ENCODE measurements at regions not wholly inside any gene's neighbourhood (a gene's known extent, or its start where the extent isn't known, plus 50 kb on each side); places are given as distances from the start of the nearest gene placed in this dataset.

DNA sequence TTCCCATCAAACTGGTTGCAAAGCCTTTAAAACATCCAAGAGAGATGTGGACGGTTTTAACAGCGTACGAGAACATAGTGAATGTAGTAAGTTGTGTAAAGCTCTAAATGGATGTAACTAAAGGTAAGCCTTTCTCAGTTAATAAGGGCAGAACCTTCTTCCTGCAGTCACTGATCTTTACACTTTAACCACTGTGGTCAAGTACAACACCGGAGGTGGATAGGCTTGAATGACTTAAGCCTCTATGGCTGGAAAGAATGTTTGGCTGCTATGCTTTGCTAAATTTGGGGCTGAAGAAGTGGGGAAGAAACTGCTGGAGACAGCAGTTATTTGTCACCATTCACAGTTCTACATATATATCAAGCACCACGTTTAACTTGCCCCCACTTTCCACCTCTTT lies 285.1 kb upstream of the FMR1 start:
- ATAC-seq = no peak
- Histone ChIP-seq H3K4me1 (ENCODE audit: control insufficient read depth, insufficient read depth, low read length) (no peaks in the 10 kb centered on the region), H3K27me3 (ENCODE audit: control insufficient read depth, insufficient read depth, low read length) (no peaks in the 10 kb centered on the region), H3K4me3 (ENCODE audit: low read depth in 2 of 2, low read length in 2 of 2) (no peak overlapping the region), H3K27ac (ENCODE audit: low read length) (no peak overlapping the region), H3K9me3 (ENCODE audit: control insufficient read depth, insufficient read depth, low read depth, low read length) (no peaks in the 10 kb centered on the region), H3K36me3 (ENCODE audit: control insufficient read depth, insufficient read depth, low read length) (no peaks in the 10 kb centered on the region)
- TF ChIP-seq, protein P1, sequence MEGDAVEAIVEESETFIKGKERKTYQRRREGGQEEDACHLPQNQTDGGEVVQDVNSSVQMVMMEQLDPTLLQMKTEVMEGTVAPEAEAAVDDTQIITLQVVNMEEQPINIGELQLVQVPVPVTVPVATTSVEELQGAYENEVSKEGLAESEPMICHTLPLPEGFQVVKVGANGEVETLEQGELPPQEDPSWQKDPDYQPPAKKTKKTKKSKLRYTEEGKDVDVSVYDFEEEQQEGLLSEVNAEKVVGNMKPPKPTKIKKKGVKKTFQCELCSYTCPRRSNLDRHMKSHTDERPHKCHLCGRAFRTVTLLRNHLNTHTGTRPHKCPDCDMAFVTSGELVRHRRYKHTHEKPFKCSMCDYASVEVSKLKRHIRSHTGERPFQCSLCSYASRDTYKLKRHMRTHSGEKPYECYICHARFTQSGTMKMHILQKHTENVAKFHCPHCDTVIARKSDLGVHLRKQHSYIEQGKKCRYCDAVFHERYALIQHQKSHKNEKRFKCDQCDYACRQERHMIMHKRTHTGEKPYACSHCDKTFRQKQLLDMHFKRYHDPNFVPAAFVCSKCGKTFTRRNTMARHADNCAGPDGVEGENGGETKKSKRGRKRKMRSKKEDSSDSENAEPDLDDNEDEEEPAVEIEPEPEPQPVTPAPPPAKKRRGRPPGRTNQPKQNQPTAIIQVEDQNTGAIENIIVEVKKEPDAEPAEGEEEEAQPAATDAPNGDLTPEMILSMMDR (IDR thresholded peaks at IDR 0.05) = no peak
- TF ChIP-seq POLR2AphosphoS5 (IDR thresholded peaks at IDR 0.05; ENCODE audit: low read depth, low read length) = no peak
- TF ChIP-seq TCF7L2 (IDR thresholded peaks at IDR 0.05; ENCODE audit: low read depth, low read length) = no peak
- BruUV-seq (replicated peaks) = no TSS peak
- intact Hi-C loops (cut with micrococcal nuclease; ENCODE audit: unreplicated experiment) (no loop called here), in situ Hi-C loops (cut with HindIII; ENCODE audit: low pct_unique_long_range_greater_than_20kb, low sequenced_read_pairs) (no loop called here)
- CTCF ChIA-PET = no interaction called here
- no peak for DNase-seq (ENCODE audit: low read depth, low spot score)
- POLR2A ChIA-PET = no interaction called here

DNA sequence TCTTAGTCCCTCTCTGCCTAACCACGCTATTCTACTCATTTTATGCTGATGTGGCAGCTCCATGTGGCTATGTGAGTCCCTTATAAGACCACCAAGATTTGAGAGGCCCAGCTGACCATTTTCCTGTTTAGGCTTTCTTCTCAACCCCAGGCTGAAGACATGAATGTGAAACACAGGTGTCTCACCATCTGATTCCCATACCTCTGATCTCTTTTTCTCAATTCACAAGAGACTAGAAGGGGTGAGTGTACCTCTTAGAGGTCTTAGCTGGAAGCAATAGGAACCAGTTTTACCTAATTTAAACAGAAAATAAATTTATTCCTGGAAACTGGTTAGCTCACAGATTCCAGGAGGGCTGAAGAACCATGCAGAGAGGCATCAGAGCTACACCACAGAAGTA lies 276.5 kb upstream of the FMR1 start:
- POLR2A ChIA-PET = no interaction called here
- Histone ChIP-seq H3K9me3 (ENCODE audit: control insufficient read depth, insufficient read depth, low read depth, low read length) (no peaks in the 10 kb centered on the region), H3K27ac (ENCODE audit: low read length) (no peak overlapping the region), H3K36me3 (ENCODE audit: control insufficient read depth, insufficient read depth, low read length) (no peaks in the 10 kb centered on the region), H3K4me3 (ENCODE audit: low read depth in 2 of 2, low read length in 2 of 2) (no peak overlapping the region), H3K4me1 (ENCODE audit: control insufficient read depth, insufficient read depth, low read length) (no peaks in the 10 kb centered on the region), H3K27me3 (ENCODE audit: control insufficient read depth, insufficient read depth, low read length) (no peaks in the 10 kb centered on the region)
- TF ChIP-seq, protein P1 (IDR thresholded peaks at IDR 0.05) = no peak
- TF ChIP-seq SIN3A (IDR thresholded peaks at IDR 0.05; ENCODE audit: borderline replicate concordance, insufficient read depth, low read depth, low read length) (no peak), TCF7L2 (IDR thresholded peaks at IDR 0.05; ENCODE audit: low read depth, low read length) (no peak), POLR2AphosphoS5 (IDR thresholded peaks at IDR 0.05; ENCODE audit: low read depth, low read length) (no peak)
- TF ChIP-seq, protein P2, sequence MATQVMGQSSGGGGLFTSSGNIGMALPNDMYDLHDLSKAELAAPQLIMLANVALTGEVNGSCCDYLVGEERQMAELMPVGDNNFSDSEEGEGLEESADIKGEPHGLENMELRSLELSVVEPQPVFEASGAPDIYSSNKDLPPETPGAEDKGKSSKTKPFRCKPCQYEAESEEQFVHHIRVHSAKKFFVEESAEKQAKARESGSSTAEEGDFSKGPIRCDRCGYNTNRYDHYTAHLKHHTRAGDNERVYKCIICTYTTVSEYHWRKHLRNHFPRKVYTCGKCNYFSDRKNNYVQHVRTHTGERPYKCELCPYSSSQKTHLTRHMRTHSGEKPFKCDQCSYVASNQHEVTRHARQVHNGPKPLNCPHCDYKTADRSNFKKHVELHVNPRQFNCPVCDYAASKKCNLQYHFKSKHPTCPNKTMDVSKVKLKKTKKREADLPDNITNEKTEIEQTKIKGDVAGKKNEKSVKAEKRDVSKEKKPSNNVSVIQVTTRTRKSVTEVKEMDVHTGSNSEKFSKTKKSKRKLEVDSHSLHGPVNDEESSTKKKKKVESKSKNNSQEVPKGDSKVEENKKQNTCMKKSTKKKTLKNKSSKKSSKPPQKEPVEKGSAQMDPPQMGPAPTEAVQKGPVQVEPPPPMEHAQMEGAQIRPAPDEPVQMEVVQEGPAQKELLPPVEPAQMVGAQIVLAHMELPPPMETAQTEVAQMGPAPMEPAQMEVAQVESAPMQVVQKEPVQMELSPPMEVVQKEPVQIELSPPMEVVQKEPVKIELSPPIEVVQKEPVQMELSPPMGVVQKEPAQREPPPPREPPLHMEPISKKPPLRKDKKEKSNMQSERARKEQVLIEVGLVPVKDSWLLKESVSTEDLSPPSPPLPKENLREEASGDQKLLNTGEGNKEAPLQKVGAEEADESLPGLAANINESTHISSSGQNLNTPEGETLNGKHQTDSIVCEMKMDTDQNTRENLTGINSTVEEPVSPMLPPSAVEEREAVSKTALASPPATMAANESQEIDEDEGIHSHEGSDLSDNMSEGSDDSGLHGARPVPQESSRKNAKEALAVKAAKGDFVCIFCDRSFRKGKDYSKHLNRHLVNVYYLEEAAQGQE (IDR thresholded peaks at IDR 0.05; ENCODE audit: insufficient read depth in 1 of 2, low read depth in 2 of 2, low read length in 1 of 2) = no peak
- intact Hi-C loops (cut with micrococcal nuclease; ENCODE audit: unreplicated experiment) = no loop called here
- CTCF ChIA-PET = no interaction called here
- DNase-seq (ENCODE audit: low read depth, low spot score) (no peak), ATAC-seq (no peak)
- BruUV-seq (replicated peaks) = no TSS peak
- in situ Hi-C loops (cut with HindIII; ENCODE audit: low pct_unique_long_range_greater_than_20kb, low sequenced_read_pairs) = no loop called here

DNA sequence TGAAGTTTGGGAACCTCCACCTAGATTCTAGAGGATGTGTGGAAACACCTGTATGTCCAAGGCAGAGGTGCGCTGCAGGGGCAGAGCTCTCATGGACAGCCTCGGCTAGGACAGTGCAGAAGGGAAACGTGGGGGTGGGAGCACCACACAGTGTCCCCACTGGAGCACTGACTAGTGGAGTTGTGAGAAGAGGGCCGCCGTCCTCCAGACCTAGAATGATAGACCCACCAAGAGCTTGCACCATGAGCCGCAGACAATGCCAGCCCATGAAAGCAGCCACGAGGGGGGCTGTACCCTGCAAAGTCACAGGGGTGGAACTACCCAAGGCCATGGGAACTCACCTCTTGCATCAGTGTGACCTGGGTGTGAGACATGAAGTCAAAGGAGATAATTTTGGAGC lies 274.5 kb upstream of the FMR1 start:
- Histone ChIP-seq H3K27ac (ENCODE audit: low read length) (no peak overlapping the region), H3K36me3 (ENCODE audit: control insufficient read depth, insufficient read depth, low read length) (no peaks in the 10 kb centered on the region), H3K9me3 (ENCODE audit: control insufficient read depth, insufficient read depth, low read depth, low read length) (no peaks in the 10 kb centered on the region), H3K27me3 (ENCODE audit: control insufficient read depth, insufficient read depth, low read length) (no peaks in the 10 kb centered on the region), H3K4me1 (ENCODE audit: control insufficient read depth, insufficient read depth, low read length) (no peaks in the 10 kb centered on the region), H3K4me3 (ENCODE audit: low read depth in 2 of 2, low read length in 2 of 2) (no peak overlapping the region)
- CTCF ChIA-PET = no interaction called here
- TF ChIP-seq SIN3A (IDR thresholded peaks at IDR 0.05; ENCODE audit: borderline replicate concordance, insufficient read depth, low read depth, low read length) = no peak
- TF ChIP-seq POLR2AphosphoS5 (IDR thresholded peaks at IDR 0.05; ENCODE audit: low read depth, low read length) = no peak
- TF ChIP-seq, protein P2 (IDR thresholded peaks at IDR 0.05; ENCODE audit: insufficient read depth in 1 of 2, low read depth in 2 of 2, low read length in 1 of 2) = no peak
- TF ChIP-seq, protein P1 (IDR thresholded peaks at IDR 0.05) = no peak
- TF ChIP-seq TCF7L2 (IDR thresholded peaks at IDR 0.05; ENCODE audit: low read depth, low read length) = no peak
- no peak for DNase-seq (ENCODE audit: low read depth, low spot score)
- no peak for ATAC-seq
- in situ Hi-C loops (cut with HindIII; ENCODE audit: low pct_unique_long_range_greater_than_20kb, low sequenced_read_pairs) = no loop called here
- POLR2A ChIA-PET = no interaction called here
- intact Hi-C loops (cut with micrococcal nuclease; ENCODE audit: unreplicated experiment) = no loop called here
- BruUV-seq (replicated peaks) = no TSS peak

Measured in Panc1 (cell line).